GM19240 (cell line): ENCODE measurements at regions not wholly inside any gene's neighbourhood (a gene's known extent, or its start where the extent isn't known, plus 50 kb on each side); places are given as distances from the start of the nearest gene placed in this dataset.
"Not testable (repeated sequence)": the region's sequence is repeated elsewhere in the genome, so short reads cannot be mapped to it uniquely, and the experiment has no call there.

Experiments
- DNase-seq: peaks from one replicate; pipeline ENCODE4 v3.0.0; 2011; ENCODE audit warnings: low spot score; ENCODE audit not compliant: insufficient read length

DNA sequence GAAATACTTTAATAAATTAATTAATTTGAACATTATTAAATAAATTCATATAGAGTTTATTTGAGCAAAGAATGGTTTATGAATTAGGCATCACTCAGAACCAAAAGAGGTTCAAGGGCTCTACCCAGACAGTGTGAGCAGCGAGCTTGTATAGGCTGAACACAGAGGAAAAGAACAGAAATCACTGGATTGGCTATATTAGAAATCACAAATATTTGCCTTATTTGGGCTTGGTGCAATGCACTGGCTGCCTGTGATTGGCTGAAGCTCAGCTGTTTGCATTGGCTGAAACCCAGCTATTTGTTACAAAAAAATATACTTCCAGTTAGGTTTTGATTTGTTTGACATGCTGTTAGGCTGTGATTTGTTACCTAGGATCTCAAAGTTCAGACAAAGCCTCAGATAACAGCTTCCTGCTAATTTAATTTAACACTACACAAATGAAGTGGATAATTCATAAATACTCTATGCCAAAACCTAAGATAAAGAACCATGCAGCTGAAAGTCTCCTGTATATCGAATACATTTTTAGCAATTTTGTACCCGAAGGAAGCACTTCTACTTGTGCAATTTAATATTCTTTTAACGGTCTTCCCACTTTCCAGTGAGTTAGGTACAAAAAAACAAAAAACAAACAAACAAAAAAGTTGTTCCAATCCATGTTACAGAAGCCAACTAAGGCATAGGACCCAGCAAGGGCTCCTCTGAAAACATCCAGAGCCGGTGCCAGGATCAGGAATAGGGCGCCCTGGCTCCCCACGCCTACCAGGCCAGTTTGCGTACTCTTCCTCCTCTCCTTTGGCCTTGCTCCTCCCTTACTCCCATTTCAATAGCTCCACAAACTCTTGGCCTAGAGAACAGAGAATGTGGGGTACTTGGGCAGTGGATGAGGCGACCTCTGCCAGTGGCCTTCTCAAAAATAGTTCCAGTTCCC is 179.1 kb downstream of the DUSP10 start:
- no peak for DNase-seq

- DNase-seq = no peak
Observed at GRCh38 chr1:221563476-221563921, 178.4 kb downstream of the DUSP10 start.

DNA sequence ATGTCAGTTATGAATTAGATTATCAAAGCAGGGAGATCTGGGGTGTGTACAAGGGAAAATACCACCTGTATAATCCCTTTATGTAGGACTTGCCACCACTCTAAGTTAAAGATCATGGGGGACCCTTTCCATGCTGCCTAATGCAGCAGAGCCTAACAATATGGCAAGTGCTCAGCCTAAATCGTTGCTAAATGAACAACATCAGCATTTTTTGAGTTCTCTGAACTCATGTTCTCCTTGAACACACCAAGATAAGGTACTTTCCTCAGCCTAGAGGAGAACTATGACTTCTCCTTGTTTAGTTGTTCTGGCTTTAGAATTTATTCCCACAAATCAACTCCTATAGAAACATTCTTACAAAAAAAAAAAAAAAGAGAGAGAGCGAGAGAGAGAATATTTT is 177.0 kb downstream of the DUSP10 start:
- DNase-seq = no peak

- DNase-seq = no peak
Observed at GRCh38 chr1:221565711-221566110, 176.2 kb downstream of the DUSP10 start.

DNA sequence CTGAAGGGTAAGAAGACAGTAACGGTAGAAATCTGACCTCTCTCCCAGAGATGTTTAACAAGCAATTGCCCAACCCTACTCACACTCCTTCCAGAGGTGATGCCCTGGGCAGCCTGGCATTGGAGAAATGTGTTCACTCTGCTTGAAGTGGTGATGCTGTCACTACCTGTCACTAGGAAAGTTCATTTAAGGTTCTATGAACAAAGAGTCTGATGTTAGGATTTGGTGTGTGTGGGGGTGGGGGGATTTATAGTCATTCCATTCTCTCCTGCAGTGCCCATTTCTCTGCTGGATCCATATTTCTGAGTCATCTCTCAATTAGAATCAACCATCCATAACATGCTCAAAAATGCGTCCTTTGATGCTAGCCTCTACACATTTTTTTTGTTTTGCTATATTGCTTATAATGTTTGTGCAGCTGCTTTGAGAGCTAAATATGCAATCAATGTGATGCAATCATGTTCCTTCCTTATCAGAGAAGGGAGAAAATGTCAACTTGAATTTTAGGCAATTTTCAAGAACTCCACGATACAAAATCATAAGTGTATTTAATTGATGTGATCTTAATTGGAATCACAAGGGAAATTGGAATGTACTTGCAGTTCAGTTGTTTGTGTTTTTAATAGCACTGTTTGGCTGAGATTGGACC is 173.9 kb downstream of the DUSP10 start:
- no peak for DNase-seq

DNA sequence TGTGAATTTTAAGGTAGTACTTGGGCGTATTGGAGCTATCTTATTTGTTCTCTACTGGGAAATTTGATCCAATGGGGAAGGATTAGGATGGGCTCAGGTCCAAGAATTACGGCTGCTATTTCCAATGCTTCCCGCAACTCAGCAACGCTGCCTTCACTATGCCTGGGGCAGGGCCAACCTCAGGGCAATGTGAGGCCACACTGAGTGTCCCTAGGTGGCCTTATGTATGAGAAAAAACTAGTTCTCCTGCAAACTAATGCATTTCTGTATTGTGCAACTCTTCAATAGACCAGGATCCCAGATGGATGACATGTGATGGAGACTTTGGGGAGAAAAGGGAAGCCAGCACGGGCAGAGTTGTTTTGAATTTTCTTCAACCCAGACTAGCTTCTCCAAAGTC is 168.1 kb downstream of the DUSP10 start:
- no peak for DNase-seq

GRCh38 chr1:221574529-221574928 is 167.4 kb downstream of the DUSP10 start:
- DNase-seq = no peak

GRCh38 chr1:221575605-221576004 is 166.3 kb downstream of the DUSP10 start:
- DNase-seq = no peak

DNA sequence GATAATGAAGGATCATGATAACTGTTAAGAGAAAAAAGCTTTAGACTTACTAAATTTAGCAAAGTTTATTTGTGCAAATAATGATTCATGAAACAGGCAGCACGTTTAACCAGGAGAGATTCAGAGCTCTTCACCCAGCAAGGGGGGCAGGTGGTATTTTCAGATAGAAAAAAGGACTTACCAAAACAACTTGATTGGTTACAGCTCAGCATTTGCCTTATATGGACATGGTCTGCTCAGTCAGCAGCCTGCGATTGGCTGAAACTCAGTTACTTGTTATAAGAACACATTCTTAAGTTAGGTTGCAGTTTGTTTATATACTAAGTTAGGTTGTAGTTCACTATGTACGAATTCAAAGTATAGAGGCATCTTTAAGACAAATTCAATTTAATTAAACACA is 165.6 kb downstream of the DUSP10 start:
- DNase-seq = no peak

GRCh38 chr1:221583465-221583864 is 158.4 kb downstream of the DUSP10 start:
- DNase-seq = no peak

DNA sequence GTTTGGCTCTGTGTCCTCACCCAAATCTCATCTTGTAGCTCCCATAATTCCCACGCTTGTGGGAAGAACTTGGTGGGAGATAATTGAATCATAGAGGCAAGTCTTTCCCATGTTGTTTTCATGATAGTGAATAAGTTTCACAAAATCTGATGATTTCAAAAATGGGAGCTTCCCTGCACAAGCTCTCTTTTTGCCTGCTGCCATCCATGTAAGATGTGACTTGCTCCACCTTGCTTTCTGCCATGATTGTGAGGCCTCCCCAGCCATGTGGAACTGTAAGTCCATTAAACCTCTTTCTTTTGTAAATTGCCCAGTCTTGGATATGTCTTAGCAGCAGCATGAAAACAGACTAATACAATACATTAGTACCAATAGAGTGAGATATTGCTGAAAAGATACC is 154.9 kb downstream of the DUSP10 start:
- not testable (repeated sequence) for DNase-seq

DNA sequence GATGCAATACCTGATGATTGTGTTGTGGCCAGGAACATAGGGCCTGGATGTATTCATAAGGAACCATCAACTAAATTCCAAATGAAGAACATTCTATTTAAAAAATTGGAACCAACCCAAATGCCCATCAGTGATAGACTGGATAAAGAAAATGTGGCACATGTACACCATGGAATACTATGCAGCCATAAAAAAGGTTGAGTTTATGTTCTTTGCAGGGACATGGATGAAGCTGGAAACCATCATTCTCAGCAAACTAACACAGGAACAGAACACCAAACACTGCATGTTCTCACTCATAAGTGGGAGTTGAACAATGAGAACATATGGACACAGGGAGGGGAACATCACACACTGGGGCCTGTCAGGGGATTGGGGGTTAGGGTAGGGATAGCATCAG is 150.6 kb downstream of the DUSP10 start:
- DNase-seq = not testable (repeated sequence)

GRCh38 chr1:221594576-221594975 is 147.3 kb downstream of the DUSP10 start:
- no peak for DNase-seq

DNA sequence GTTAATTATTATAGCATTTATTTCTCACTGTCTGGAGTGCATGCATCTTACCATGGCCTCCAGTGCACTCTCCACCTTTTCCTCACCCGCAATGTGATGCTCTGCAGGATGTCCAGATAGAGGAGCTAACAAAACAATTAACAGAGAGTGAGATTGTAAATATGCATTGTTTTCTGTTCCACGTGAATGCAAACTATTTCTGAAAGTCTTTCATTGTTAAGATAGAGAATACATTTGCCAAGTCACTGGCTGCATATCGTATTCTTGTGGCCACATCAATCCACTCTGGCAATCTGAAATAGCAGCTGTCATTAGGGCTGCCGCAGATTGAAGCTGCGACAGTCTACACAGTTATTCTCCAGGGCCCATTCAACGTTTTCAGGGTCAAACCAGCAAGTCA is 143.8 kb downstream of the DUSP10 start:
- DNase-seq = no peak

GRCh38 chr1:221601166-221601565 is 140.7 kb downstream of the DUSP10 start:
- DNase-seq = no peak

DNA sequence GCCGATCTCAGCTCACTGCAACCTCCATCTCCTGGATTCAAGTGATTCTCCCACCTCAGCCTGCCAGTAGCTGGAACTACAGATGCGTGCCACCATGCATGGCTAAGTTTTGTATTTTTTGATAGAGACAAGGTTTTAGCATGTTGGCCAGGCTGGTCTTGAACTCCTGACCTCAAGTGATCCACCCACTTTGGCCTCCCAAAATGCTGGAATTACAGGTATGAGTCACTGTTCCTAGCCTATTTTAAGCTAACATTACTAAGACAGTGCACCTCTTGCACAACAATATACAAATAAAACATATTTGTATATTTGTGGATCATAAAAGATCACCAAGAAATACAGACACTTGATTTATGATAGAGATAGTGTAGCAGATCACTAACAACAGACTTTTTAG is 139.1 kb downstream of the DUSP10 start:
- DNase-seq = no peak

GRCh38 chr1:221604390-221604789 is 137.5 kb downstream of the DUSP10 start:
- DNase-seq = not testable (repeated sequence)

DNA sequence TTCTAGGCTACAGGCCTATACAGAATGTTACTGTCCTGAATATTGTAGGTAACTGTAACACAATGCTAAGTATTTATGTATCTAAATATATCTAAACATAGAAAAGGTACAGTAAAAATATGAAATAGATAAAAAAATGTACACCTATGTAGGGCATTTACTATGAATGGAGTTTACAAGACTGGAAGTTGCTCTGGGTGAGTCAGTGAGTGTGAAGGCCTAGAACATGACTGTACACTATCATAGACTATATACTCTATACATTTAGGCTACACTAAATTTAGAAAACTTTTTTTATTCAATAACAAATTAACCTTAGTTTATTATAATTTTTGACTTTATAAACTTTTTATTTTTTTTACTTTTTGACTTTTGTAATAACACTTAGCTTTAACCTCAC is 136.9 kb downstream of the DUSP10 start:
- DNase-seq = no peak

- DNase-seq = no peak
Observed at GRCh38 chr1:221605569-221605968, 136.3 kb downstream of the DUSP10 start.

DNA sequence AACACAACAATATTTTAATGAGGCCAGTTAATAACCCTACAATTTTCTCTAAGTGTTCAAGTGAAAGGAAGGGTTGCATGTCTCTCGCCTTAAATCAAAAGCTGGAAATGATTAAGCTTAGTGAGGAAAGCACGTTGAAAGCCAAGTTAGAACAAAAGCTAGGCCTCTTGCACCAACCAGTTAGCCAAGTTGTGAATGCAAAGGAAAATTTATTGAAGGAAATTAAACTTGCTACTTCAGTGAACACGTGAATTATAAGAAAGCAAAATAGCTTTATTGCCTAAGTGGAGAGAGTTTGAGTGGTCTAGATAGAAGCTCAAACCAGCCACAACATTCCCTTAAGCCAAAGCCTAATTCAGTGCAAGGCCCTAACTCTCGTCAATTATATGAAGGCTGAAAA is 135.6 kb downstream of the DUSP10 start:
- DNase-seq = no peak

- no peak for DNase-seq
Observed at GRCh38 chr1:221608835-221609320, 133.0 kb downstream of the DUSP10 start.

GRCh38 chr1:221611656-221612046 is 130.2 kb downstream of the DUSP10 start:
- DNase-seq = no peak
